NCI-H1417 (cell line): ENCODE measurements at regions not wholly inside any gene's neighbourhood (a gene's known extent, or its start where the extent isn't known, plus 50 kb on each side); places are given as distances from the start of the nearest gene placed in this dataset.

Experiments used
- DNase-seq, 3 experiments: peaks; one replicate each; lab custom pipeline; 2025; lab: John Stamatoyannopoulos, UW

DNA sequence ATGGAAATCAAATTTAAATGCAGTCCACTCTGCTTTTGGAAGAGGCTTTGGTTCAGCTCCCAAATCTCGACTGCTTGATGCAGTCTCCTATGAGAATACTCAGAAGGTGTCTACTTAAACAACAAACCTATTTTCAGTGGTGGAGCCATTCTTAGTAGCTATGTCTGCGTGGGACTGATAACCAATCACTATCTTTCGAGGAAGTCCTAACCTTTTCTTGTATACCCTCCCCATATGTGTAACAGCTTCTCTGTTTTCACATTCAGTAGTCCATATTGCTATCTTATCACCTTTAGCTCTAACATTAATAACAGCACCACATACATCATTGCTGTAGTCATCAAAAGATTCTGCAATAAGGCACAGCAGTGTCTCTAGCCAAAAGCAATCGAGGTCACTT lies 333.0 kb upstream of the ATP11B start:
- DNase-seq, result peak in 1 of 3 experiments; percentile 29

DNA sequence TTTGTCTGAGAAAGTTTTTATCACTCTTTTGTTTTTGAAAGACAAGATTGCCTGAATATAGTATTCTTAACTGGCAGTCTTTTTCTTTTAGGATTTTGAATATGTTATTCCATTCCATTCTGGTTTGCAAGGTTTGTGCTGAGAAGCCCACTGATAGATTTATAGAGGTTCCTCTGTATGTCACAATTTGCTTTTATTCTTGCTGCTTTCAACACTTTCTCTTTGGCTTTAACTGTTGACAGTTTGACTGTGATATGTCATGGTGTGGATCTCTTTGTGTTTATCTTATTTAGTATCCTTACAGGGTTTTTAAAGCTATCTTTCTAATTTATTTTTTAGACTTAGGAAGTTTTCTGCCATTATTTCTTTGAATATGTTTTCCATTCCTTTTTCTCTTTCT lies 331.2 kb upstream of the ATP11B start:
- no peak for DNase-seq

DNA sequence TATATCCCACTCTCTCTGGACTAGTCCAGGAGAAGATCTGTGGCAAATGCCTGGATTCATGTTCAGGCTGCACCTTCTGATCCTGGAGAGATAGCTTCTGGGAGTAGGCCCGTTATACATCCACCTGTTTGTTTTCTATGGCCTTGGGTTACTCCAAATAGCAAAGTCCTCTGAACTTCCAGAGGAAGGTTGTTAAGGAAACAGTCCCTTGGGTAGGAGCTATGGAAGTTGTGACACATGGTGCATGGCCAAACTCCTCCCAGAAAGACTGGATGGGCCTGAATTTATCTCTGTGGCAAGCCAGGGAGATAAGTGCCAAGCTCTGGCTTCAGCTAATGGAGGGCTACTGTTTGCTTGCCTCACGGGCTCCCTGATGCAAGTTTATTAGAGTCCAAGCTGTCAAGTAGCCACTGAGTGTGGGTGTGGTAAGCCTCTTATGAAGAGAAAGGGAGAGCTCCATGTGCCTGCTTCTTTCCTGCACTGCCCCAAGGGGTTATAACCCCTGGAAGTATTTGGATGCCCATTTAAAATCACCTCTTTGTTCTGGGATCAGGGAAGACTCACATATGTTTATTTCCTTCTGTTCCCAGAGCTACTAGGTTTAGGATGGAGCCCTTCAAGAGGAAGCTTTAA lies 328.7 kb upstream of the ATP11B start:
- DNase-seq, result peak in 1 of 3 experiments; percentile 44

DNA sequence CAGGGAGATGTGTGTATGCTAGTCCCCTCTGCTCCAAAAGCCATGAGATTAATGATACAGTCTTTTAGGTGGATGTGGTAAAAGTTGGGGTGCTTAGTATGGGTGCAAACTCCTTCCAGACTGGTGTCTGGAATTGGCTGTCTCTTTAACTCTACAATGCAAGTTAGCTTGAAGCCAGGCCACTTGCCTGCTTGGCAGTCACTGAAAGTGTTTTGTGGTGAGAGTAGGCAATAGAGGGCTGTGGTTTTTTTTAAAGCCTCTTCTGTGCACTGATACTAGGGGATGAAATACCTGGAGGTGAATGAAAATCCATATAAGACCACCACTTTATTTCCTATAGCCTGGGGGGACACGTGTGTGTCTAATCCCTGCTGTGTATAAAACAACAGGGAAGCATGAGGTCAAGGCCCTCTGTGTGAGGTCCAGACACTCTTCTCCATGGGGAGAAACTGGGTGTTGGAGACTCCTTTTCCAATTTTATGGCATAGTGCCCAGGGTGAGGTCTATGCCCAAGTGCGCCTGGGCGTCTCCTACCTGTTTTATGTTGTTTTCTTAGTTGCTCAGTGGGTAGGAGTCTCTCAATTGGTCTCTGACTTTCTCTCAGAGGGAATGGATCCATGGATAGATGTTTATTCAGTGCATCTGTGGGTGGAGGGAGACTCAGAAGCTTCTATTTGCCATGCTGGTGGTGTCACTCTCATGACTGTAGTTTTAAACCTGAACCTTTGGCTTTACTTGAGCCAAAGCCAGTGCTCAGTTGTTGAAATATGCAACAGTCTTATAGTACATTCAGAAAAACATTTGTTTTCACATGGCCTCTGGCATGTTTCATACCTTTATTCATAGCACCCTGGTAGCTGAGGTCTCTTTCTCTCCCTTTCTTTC lies 327.8 kb upstream of the ATP11B start:
- DNase-seq, result peak in 1 of 3 experiments; percentile 25

DNA sequence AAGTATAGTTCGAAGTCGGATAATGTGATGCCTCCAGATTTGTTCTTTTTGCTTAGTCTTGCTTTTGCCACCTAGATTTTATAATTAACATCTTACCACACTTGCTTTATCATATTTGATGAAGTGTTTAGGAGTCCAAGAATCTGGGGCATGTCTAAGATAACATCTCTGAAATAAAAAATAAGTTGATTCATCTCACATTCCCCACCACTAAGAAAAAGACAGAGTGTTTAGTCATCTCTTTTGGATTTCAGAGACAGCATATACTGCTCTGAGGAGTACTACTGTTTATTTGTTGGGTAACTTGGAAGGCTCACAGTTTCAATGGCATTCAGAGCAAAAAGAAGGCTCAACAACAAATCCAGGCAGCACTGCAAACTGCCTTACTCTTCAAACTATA lies 324.2 kb upstream of the ATP11B start:
- DNase-seq, result no peak

DNA sequence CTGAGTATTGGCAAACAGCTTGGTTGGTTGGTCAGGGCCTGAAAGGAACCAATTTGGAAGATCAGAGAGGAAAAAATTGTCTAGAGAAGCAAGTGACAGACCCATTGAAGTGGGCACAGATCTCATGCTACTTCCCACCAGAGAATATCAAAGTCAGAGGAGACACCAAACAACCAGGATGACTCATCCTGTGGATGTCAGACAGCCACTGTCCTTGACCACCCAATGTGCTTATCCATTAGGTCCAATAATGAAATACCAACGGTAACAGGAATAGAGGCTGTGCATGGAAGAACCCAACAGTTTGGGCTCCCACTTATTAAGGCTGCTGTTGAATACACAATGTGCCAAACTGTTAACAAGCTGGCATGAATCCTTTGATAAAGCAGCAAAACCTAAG lies 323.1 kb upstream of the ATP11B start:
- DNase-seq, result no peak

DNA sequence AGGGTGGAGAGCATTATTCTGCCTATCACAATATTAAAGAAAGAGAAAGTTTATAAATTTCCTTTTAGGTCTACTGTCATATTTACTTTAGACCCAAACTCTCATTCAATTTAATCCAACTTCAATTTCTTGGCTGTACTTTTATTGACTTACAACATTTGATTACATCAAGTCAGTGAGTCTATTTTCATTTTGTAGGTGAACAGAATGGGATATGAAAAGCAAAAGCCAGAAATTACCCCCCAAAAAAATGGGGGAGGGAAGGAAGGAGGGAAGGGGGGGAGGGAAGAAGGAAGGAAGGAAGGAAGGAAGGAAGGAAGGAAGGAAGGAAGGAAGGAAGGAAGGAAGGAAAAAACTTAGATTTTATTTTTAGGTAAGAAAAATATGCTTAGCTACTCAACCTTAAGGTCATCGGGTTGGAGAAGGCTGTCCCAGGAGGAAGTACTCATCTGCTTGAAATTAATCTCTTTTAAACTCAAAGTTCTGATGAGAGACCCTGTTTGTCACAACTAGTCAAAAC lies 320.1 kb upstream of the ATP11B start:
- DNase-seq, result no peak

DNA sequence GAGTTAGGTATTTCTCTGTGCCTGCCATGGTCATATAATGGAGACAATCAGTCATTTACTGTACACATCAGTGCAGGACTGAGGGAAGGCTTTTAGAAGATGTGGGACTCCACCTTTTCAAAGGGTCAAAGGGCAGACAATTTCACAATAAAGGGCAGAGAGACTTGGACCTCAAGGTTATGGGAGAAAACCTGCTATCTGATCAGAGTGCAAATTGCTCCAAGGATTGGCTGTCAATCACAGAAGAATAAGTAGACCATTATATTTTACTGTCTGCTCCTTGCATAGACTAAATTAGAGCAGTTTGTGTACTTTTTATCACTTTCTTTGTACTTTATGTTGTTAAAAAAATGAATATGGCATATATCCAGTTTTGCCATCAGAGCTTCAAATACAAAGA lies 314.9 kb upstream of the ATP11B start:
- no peak for DNase-seq

DNA sequence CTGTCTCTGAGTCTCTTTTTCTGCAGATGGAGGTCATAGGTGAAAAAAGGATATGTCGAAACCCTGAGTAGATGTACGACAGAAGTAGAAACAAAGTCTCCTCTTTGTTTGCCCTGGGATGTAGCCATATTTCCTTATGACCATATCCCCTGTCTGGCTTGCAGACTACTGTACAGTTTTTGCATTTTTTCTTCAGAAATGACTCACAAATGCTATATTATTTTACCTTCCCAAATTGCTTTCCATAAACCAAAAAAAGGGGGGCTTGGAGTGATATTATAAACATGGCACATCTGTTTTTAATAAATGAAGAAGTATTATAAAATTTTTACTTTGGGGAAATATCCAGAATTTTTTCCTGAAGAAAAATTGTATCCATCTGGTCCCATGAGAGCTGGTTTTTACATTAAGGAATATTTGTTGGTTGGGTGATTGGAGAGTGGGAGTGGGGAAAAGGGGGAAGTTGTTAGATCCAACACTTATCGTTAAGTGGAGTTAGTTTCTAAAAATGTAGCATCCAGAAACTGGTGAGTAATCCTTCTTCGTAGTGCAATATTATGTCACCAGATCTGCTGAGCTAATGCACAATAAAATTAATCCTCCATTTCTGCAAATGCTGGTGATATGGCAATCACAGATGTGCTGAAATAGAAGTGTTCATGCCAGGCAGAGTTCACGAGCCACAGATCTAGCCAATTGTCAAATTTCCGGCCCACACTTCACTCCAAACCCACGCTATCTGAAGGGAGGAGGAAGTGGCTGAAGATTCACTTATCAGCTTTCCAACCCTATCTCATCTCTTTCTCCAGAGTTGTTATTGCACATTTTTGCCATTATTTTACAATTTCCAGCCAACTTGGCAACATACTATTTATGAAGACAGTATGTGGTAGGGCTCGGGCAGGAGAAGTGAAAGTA lies 313.6 kb upstream of the ATP11B start:
- DNase-seq, result no peak

DNA sequence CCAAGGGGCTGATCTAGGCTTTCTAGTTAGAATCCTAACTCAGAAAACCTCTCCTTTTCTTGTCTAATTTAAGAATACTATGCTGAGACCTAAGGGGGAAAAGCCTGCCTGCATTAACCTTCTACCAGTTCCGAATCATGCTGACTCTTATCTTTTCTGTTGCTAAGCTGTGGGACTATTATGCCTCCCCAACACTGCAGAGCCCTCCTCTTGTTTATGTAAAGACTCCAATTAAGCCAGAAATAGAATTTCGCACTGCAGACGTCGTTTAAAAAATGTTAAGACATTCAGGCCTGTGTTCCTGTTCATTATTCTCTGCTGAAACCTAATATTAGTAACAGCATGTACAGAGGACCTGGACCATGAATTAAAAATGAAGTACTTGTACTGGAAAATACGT lies 310.6 kb upstream of the ATP11B start:
- DNase-seq, result peak in 2 of 3 experiments; percentile 39 to 75

DNA sequence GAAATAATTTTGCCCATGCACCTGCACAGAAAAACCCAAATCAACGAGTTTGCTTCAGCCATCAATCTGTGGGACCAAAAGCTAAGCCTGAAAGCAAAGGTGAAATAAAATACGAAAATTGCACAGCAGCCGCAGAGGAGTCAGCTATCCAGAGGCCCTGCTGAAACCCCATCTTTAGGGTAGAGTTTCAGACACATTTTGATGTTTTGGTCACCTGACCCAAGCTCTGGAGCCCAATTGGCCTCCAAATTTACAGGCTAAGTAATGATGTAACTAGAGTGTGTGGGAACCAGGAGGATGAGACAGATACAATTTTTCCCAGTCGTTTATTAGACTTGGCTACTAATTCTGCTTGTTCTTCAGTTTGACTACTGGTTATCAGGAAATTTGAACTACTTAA lies 308.6 kb upstream of the ATP11B start:
- no peak for DNase-seq

DNA sequence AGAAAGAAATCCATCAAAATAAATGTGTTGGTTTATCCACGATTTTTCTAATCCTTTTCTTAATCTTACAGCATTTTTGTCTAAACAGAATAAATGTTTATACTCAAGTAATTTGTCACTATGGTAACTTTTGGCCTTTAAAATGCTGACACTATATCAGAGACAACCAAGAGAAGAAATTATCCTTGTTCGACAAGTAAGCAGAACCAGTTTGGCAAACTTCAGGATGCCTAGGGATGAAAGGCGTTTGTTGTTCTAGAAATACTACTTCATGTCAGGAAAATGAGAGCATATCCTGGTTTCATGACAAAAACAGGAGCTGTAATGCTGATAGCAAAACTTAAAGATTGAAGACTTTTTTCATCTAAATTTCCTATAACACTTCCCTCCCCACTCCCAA lies 308.0 kb upstream of the ATP11B start:
- DNase-seq, result peak in 2 of 3 experiments; percentile 9 to 23

DNA sequence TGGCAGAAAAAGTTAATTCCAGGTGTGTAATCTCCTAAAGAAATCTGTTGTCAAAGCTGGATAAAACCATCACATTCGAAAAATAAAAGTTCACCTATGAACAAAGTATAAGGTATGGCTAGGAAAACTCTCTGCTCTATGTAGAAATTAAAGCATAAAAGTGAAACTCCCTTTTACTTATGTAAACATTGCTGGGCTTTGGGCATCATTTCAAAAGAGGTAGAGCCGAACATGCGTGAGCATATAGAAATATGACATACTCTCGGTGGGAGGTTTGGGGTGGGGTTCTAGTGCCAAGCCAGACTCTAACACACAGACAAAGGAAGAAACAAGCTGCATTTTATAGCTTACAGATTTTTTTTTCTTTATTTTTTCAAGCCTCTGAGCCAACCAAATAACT lies 306.8 kb upstream of the ATP11B start:
- peak; percentile 10 to 28 (median 27) for DNase-seq

DNA sequence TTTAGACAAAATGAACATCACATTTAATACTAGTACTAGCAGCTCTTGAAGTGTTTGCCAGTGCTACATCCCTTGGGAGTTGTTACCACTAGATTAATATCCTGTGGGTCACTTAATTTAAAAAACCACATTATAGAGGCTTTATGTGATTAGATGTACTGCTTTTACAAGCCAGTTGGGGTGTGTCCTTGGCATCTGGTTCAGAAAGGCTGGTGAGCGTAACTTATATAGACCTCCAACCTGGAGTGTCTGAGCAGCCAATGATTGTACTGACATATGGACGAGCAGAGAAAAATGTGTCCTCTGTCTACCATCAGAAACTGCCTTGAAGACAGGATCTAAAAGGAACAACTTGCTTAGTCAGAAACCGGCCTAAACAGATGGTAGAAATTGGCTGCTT lies 306.2 kb upstream of the ATP11B start:
- peak in 2 of 3 experiments; percentile 26 to 63 for DNase-seq

DNA sequence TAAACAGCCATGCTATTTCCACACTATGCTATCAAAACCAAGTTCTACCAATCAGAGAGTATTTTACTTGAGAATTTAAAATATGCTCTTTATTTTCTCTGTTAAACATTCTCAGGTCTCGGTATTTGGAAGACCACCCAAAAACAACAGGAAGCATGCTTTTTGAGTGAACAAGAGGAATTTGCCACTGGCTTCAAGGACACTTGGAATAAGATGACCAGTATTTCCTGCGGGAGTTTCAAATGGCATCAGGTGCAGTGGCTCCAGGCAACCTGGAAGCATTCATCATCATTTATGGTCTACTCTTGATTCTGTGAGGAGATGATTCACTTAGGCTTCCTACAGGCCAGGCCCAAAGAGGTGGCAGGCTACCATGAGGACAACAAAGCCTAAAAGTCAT lies 305.7 kb upstream of the ATP11B start:
- DNase-seq, result no peak

DNA sequence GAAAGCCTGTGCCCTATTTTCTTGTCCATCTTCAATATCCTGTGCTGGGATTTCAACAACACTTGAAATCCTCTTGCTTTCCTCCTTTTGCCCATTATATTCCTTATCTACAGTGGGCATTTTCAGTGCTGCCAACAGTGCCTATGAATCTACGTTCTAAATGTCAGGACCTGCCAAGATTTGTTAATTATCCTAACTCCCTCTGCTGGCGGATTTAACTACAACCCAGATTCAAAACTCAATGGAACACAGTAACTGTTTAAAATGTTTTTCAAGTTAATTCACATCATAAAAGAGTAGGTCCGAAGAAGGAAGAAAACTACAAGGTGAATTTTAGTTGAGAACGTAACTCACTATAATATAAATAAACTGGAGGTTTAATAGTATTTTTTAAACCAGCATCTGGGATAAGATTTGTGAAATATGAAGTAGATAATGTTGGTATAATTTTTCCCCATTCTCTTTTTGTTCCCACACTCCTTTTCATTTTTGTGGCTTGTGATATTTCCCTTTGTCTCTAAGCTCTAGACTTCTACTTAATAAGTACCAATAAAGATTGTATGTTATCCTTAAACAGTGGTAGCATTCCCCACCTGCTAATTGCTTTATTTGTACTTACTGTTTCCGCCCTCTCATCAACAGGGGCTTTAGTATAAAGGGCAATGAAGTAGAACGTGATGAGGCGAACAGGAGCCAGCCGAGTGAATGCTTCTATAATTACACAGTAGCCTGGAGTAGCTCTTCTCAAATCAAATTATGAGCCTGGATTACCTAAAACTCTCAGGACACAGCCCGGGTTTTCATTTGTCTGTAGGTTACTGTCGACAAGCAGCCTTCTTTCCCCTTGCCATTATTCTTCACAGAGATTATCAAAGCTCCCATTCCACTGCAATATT lies 302.5 kb upstream of the ATP11B start:
- peak; percentile 86 to 99 (median 89) for DNase-seq

DNA sequence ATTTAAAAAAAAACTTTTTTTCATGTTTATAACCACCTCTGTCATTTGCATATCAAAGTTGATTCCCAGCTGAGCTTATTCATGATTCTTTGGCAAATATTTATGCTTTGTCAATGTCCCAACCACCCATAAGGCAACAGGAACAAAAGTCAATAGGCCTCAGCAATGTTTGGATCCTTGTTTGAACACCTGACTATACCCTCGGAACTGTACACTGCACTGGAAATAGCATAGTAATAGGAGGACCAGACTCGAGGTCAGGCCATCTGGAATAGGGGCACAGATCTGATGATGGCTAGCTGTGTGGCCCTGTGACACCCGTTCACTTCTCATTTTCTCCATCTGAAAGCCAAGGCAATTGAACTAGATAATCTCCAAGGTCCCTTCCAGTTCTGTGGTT lies 301.7 kb upstream of the ATP11B start:
- peak in 2 of 3 experiments; percentile 81 to 95 for DNase-seq

DNA sequence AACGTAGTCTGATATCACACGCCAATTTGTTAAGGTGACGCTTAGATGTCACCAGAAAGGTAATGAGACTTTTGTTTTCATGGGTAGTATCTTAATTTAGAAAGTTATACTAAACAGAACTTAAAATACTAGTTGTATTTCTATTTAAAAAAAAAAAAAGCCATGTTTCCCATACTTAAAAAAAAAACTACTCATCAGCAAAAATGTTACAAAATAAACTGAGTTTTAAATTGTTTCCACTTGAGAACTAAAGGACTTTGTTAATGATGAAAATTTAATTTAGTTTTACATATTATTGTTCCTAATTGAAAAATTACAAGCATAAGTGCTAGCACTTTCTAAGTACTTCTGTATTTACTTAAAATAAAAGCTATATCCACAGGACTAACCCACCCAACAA lies 300.8 kb upstream of the ATP11B start:
- no peak for DNase-seq

DNA sequence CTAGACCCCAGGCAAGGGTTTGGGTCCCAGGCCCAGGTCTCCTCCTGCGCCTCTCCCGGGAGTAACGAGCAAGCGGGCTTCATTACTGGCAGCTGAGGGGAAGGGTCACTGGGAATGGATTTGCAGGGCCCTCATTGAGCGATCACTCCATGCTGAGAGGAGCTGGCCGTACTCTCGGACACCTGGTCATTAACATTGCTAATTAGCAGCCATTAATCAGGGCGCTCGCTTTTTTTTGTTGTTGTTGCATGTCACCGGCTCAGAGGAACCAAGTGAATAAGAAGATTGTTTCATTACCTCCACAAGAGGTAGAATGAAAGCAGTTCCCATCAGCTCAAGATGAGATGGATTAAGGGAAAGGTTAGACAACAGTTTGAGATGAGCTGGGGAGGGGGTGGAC lies 293.0 kb upstream of the ATP11B start:
- DNase-seq, result peak in 2 of 3 experiments; percentile 61 to 90

DNA sequence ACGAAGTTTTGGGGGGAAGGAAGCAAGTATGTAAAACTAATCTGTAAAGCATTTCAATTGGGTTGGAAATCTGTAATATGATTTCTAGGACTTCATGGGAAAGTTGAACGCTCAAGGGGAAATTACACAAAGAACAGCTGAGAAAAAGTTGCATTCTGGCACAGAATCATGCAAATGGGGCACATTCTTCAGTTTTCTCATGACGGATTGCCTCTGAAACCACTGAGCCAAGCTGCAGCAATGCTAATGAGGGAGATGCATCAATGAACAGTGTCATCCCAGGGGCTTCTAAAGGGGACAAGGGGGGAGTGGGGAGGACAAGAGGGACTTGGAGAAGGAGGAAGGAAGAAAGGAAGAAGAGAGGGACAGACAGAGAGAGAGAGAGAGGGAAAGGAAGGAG lies 291.4 kb upstream of the ATP11B start:
- DNase-seq, result no peak

DNA sequence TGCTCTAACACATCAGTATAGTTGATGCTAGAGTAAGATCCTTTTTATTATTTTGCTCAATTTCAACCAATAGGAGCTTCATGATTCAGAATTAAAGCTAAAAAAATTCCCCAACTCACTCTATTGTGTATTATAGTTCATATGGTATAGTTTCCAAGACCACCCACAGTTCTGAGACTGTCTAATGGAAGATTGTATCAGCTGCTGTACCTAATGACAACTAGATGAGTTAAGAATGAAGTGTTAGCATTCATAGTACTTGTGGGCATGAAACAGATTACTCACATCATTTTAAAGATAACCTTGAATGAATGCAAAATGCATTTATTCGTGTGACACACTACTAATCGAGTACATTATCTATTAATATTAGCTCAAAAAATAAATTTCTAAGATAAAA lies 289.9 kb upstream of the ATP11B start:
- no peak for DNase-seq
